GM23248 (cell line): ENCODE measurements at regions not wholly inside any gene's neighbourhood (a gene's known extent, or its start where the extent isn't known, plus 50 kb on each side); places are given as distances from the start of the nearest gene placed in this dataset.

Experiments used
- EZH2 ChIP-seq: fragments of 200-600 bp; sonication (generic); IDR thresholded peaks from 2 replicates; pipeline ENCODE4 v1.6.1; 2018; ENCODE audit warnings: antibody characterized with exemption, mild to moderate bottlenecking; ENCODE audit not compliant: insufficient read depth, poor library complexity, severe bottlenecking
- EZH2phosphoT487 ChIP-seq: fragments of 200-600 bp; sonication (generic); IDR thresholded peaks from 2 replicates; pipeline ENCODE4 v1.6.1; 2018; ENCODE audit warnings: antibody characterized with exemption, moderate library complexity, mild to moderate bottlenecking, low read depth; ENCODE audit not compliant: insufficient read depth

GRCh38 chr2:66994654-66995053 is 402.5 kb upstream of the ETAA1 start:
- TF ChIP-seq EZH2phosphoT487 (no peak), EZH2 (no peak)
